ENCODE measurements at regions not wholly inside any gene's neighbourhood (a gene's known extent, or its start where the extent isn't known, plus 50 kb on each side); places are given as distances from the start of the nearest gene placed in this dataset.
"Not testable (repeated sequence)": the region's sequence is repeated elsewhere in the genome, so short reads cannot be mapped to it uniquely, and the experiment has no call there.

- ATAC-seq, result no peak
- H3K9me3 Mint-ChIP-seq, result no peaks in the 10 kb centered on the region
These were observed 85.0 kb upstream of the KIF5B start for GRCh38 chr10:32141018-32141807.

GRCh38 chr10:32140403-32140802 is 84.2 kb upstream of the KIF5B start:
- no peak for DNase-seq
- Mint-ChIP-seq H3K9me3 (no peaks in the 10 kb centered on the region), H3K27me3 (ENCODE audit: low read depth) (no peaks in the 10 kb centered on the region), H3K36me3 (ENCODE audit: insufficient read depth) (no peaks in the 10 kb centered on the region), H3K4me1 (ENCODE audit: low read depth) (no peaks in the 10 kb centered on the region), H3K4me3 (no peak overlapping the region)
- no peak for ATAC-seq

More at GRCh38 chr10:32141018-32141807, 85.0 kb upstream of the KIF5B start:
- no peak overlapping the region for H3K4me3 Mint-ChIP-seq
- H3K4me1 Mint-ChIP-seq (ENCODE audit: low read depth), result no peaks in the 10 kb centered on the region
- no peaks in the 10 kb centered on the region for H3K27me3 Mint-ChIP-seq (ENCODE audit: low read depth)
- H3K36me3 Mint-ChIP-seq (ENCODE audit: insufficient read depth), result no peaks in the 10 kb centered on the region
- DNase-seq, result no peak

GRCh38 chr10:32139223-32140073 is 83.2 kb upstream of the KIF5B start:
- Mint-ChIP-seq H3K9me3 (no peaks in the 10 kb centered on the region), H3K4me3 (no peak overlapping the region), H3K27me3 (ENCODE audit: low read depth) (no peaks in the 10 kb centered on the region), H3K36me3 (ENCODE audit: insufficient read depth) (no peaks in the 10 kb centered on the region), H3K4me1 (ENCODE audit: low read depth) (no peaks in the 10 kb centered on the region)
- DNase-seq (no peak), ATAC-seq (no peak)

GRCh38 chr10:32136927-32137326 is 80.7 kb upstream of the KIF5B start:
- not testable (repeated sequence) for H3K4me1 Mint-ChIP-seq (ENCODE audit: low read depth); H3K36me3 Mint-ChIP-seq (ENCODE audit: insufficient read depth); H3K9me3 Mint-ChIP-seq; DNase-seq; H3K4me3 Mint-ChIP-seq; H3K27me3 Mint-ChIP-seq (ENCODE audit: low read depth); ATAC-seq

GRCh38 chr10:32135796-32136195 is 79.6 kb upstream of the KIF5B start:
- not testable (repeated sequence) for H3K36me3 Mint-ChIP-seq (ENCODE audit: insufficient read depth); ATAC-seq; DNase-seq; H3K9me3 Mint-ChIP-seq; H3K4me3 Mint-ChIP-seq; H3K27me3 Mint-ChIP-seq (ENCODE audit: low read depth)
- H3K4me1 Mint-ChIP-seq (ENCODE audit: low read depth), result peaks cover 10% of the 10 kb centered on the region

- no peak overlapping the region for H3K4me3 Mint-ChIP-seq
- H3K27me3 Mint-ChIP-seq (ENCODE audit: low read depth), result no peaks in the 10 kb centered on the region
- H3K36me3 Mint-ChIP-seq (ENCODE audit: insufficient read depth), result no peaks in the 10 kb centered on the region
- peaks cover 10% of the 10 kb centered on the region for H3K4me1 Mint-ChIP-seq (ENCODE audit: low read depth)
- no peak for DNase-seq
- H3K9me3 Mint-ChIP-seq, result no peaks in the 10 kb centered on the region
- no peak for ATAC-seq
These were observed 76.2 kb upstream of the KIF5B start for GRCh38 chr10:32132357-32132946.

DNA sequence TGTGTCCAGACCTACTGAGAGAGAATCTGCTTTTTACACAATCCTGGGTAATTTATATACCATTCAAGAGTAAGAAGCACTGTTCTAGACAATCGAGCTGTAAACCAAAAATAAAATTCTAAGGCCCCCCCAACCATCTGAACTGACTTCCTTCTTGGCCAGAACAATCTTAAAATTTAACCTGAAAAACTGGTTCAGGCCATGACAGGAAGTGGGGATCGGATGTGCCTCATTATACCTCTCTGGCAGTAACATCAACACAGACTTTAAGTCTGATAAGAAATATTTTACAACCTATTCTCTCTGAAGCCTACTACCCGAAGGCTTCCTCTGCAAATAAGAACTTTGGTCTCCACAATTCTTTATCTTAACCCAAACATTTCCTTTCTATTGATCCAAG is 75.2 kb upstream of the KIF5B start:
- Mint-ChIP-seq H3K36me3 (ENCODE audit: insufficient read depth) (no peaks in the 10 kb centered on the region), H3K4me1 (ENCODE audit: low read depth) (peaks cover 10% of the 10 kb centered on the region), H3K4me3 (no peak overlapping the region), H3K9me3 (no peaks in the 10 kb centered on the region), H3K27me3 (ENCODE audit: low read depth) (no peaks in the 10 kb centered on the region)
- no peak for ATAC-seq
- no peak for DNase-seq

- H3K9me3 Mint-ChIP-seq, result no peaks in the 10 kb centered on the region
- no peak for ATAC-seq
These were observed 74.6 kb upstream of the KIF5B start for GRCh38 chr10:32130788-32131187.

DNA sequence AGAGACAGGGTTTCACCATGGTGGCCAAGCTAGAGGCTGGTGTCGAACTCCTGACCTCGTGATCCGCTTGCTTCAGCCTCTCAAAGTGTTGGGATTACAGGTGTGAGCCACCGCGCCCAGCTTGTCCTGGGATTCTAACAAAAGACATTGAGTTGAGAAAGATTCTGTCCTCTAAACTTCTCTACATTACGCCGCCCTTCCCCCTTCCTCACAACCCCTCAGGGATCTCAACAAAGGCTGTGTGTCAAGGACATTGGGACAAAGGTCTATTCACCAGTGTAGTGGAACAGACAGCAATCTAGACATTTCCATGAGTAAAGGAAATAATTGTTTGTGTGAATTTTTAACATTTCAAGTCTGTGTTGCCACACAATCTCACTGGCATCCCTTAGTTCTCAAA is 68.8 kb upstream of the KIF5B start:
- Mint-ChIP-seq H3K27me3 (ENCODE audit: low read depth) (no peaks in the 10 kb centered on the region), H3K4me1 (ENCODE audit: low read depth) (no peaks in the 10 kb centered on the region), H3K36me3 (ENCODE audit: insufficient read depth) (no peaks in the 10 kb centered on the region), H3K4me3 (no peak overlapping the region), H3K9me3 (no peaks in the 10 kb centered on the region)
- ATAC-seq (no peak), DNase-seq (no peak)

More at GRCh38 chr10:32130788-32131187, 74.6 kb upstream of the KIF5B start:
- no peak overlapping the region for H3K4me3 Mint-ChIP-seq
- no peaks in the 10 kb centered on the region for H3K36me3 Mint-ChIP-seq (ENCODE audit: insufficient read depth)
- H3K4me1 Mint-ChIP-seq (ENCODE audit: low read depth), result peaks cover 10% of the 10 kb centered on the region
- H3K27me3 Mint-ChIP-seq (ENCODE audit: low read depth), result no peaks in the 10 kb centered on the region
- no peak for DNase-seq

DNA sequence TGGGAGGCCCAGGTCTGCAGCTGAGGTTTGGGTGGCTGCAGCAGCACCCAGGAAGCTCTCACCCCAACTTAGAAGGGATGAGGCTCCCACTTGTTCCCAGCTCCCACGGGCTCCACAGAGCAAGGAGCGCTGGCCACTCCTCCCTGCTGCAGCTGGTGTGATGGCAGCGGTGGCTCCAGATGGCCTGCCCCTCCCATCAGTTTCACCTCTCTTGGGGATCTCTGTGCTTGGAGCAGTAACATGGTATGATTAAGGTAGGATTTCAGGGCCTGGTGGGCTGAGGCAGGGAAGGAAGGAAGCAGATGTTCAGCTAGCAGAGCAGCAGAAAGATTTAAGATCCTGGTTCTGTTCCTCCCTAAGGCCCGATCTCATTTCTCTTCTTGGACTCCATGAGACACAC is 66.8 kb upstream of the KIF5B start:
- H3K27me3 Mint-ChIP-seq (ENCODE audit: low read depth), result no peaks in the 10 kb centered on the region
- no peaks in the 10 kb centered on the region for H3K36me3 Mint-ChIP-seq (ENCODE audit: insufficient read depth)
- H3K4me1 Mint-ChIP-seq (ENCODE audit: low read depth), result no peaks in the 10 kb centered on the region
- DNase-seq, result no peak
- no peaks in the 10 kb centered on the region for H3K9me3 Mint-ChIP-seq
- no peak for ATAC-seq
- no peak overlapping the region for H3K4me3 Mint-ChIP-seq

- H3K4me3 Mint-ChIP-seq, result no peak overlapping the region
- H3K4me1 Mint-ChIP-seq (ENCODE audit: low read depth), result no peaks in the 10 kb centered on the region
- DNase-seq, result no peak
- no peaks in the 10 kb centered on the region for H3K27me3 Mint-ChIP-seq (ENCODE audit: low read depth)
- no peak for ATAC-seq
- H3K36me3 Mint-ChIP-seq (ENCODE audit: insufficient read depth), result no peaks in the 10 kb centered on the region
- no peaks in the 10 kb centered on the region for H3K9me3 Mint-ChIP-seq
These were observed 65.4 kb upstream of the KIF5B start for GRCh38 chr10:32121648-32122047.

- ATAC-seq, result no peak
- Mint-ChIP-seq H3K4me1 (ENCODE audit: low read depth) (no peaks in the 10 kb centered on the region), H3K36me3 (ENCODE audit: insufficient read depth) (no peaks in the 10 kb centered on the region), H3K4me3 (no peak overlapping the region), H3K27me3 (ENCODE audit: low read depth) (peaks cover 7% of the 10 kb centered on the region), H3K9me3 (no peaks in the 10 kb centered on the region)
- no peak for DNase-seq
These were observed 63.9 kb upstream of the KIF5B start for GRCh38 chr10:32120147-32120546.

DNA sequence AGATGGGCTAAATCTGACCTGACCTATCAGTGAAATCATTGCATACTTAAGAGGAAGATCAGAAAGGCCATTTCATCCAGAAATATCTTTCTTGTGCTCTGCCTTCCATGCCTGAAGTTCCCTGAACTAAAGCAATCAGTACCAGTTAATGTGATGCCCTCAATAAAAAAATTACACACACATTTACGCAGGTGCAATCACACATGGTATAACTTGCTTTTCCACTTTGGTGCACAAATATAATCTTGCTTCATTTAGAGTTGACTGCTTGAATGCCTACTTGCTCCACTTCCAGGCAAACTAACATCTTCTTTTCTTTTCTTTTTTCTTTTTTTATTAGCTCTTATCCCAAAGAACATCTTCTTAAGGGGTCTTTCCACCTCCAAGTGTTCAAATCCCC is 58.3 kb upstream of the KIF5B start:
- ATAC-seq, result no peak
- H3K4me3 Mint-ChIP-seq, result no peak overlapping the region
- no peaks in the 10 kb centered on the region for H3K9me3 Mint-ChIP-seq
- no peaks in the 10 kb centered on the region for H3K36me3 Mint-ChIP-seq (ENCODE audit: insufficient read depth)
- no peaks in the 10 kb centered on the region for H3K4me1 Mint-ChIP-seq (ENCODE audit: low read depth)
- no peak for DNase-seq
- peaks cover 7% of the 10 kb centered on the region for H3K27me3 Mint-ChIP-seq (ENCODE audit: low read depth)

DNA sequence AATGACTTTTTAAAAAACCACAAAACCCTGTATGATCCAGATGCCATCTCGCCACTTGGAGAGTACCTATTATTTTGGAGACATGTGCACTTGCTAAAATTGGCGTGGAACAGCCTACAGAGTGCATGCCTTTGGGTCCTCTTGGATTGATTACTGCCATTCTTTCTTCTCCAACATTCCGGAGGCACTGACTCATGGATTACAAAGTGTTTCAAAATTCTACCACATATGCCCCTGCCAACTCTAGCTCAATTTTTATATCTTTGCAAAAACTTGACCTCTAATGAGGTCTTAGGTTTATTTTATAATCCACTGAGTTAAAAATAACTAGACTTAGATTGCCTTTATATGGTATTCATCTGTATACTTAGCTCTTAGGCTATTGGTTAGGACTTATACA is 55.8 kb upstream of the KIF5B start:
- H3K4me3 Mint-ChIP-seq, result no peak overlapping the region

More for the DNA sequence above, 55.8 kb upstream of the KIF5B start:
- peaks cover 7% of the 10 kb centered on the region for H3K27me3 Mint-ChIP-seq (ENCODE audit: low read depth)
- ATAC-seq (no peak), DNase-seq (no peak)
- H3K9me3 Mint-ChIP-seq, result no peaks in the 10 kb centered on the region
- H3K4me1 Mint-ChIP-seq (ENCODE audit: low read depth), result no peaks in the 10 kb centered on the region
- H3K36me3 Mint-ChIP-seq (ENCODE audit: insufficient read depth), result no peaks in the 10 kb centered on the region
